ENCODE measurements at regions not wholly inside any gene's neighbourhood (a gene's known extent, or its start where the extent isn't known, plus 50 kb on each side); places are given as distances from the start of the nearest gene placed in this dataset.

- ChIA-PET CTCF (no interaction called here), POLR2A (no interaction called here)
- Mint-ChIP-seq H3K27me3 (no peaks in the 10 kb centered on the region), H3K9me3 (no peaks in the 10 kb centered on the region), H3K4me1 (no peaks in the 10 kb centered on the region), H3K27ac (no peak overlapping the region), H3K4me3 (no peak overlapping the region), H3K36me3 (ENCODE audit: low read depth) (no peaks in the 10 kb centered on the region)
- no peak for DNase-seq
Measured at GRCh38 chr3:181076558-181076957, 87.0 kb upstream of the DNAJC19 start.

GRCh38 chr3:181075098-181075497 lies 85.6 kb upstream of the DNAJC19 start:
- Mint-ChIP-seq H3K36me3 (ENCODE audit: low read depth) (no peaks in the 10 kb centered on the region), H3K27ac (no peak overlapping the region), H3K4me1 (no peaks in the 10 kb centered on the region), H3K4me3 (no peak overlapping the region), H3K9me3 (no peaks in the 10 kb centered on the region), H3K27me3 (no peaks in the 10 kb centered on the region)
- POLR2A ChIA-PET, result no interaction called here
- CTCF ChIA-PET, result no interaction called here
- DNase-seq, result no peak

- Mint-ChIP-seq H3K4me3 (no peak overlapping the region), H3K4me1 (no peaks in the 10 kb centered on the region), H3K36me3 (ENCODE audit: low read depth) (no peaks in the 10 kb centered on the region), H3K27ac (no peak overlapping the region), H3K27me3 (no peaks in the 10 kb centered on the region), H3K9me3 (no peaks in the 10 kb centered on the region)
- ChIA-PET CTCF (interaction anchor here (0.6 kb wide), 1 partner anchor 16 kb away, joined by 5 read pairs; no protein-coding TSS in a partner anchor), POLR2A (interaction anchor here (0.7 kb wide), 1 partner anchor 1611 kb away, joined by 7 read pairs; no protein-coding TSS in a partner anchor)
- no peak for DNase-seq
Measured at GRCh38 chr3:181066143-181067087, 76.9 kb upstream of the DNAJC19 start.

GRCh38 chr3:181056136-181056732 lies 66.7 kb upstream of the DNAJC19 start:
- Mint-ChIP-seq H3K27ac (no peak overlapping the region), H3K9me3 (no peaks in the 10 kb centered on the region), H3K4me3 (no peak overlapping the region), H3K27me3 (no peaks in the 10 kb centered on the region), H3K36me3 (ENCODE audit: low read depth) (no peaks in the 10 kb centered on the region), H3K4me1 (no peaks in the 10 kb centered on the region)
- POLR2A ChIA-PET, result no interaction called here
- CTCF ChIA-PET, result no interaction called here
- no peak for DNase-seq

DNA sequence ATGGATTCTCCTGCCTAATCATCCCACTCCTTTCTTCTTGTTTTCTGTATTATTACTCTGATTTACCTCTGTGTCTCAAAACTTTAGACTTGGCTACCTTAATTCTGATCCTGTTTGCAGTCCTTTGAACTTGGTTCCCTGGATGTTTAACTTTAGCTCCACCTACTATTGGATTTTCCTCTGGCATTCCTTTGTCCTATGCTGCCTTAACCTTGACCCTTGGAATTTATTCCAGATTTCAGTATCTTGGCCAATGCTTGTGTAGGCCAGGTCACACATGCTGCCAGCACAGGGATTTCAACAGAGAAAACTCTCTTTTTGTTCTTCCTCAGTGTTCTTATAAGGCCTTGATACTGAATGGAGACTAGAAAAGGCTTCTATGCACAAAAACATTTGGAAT lies 65.0 kb upstream of the DNAJC19 start:
- no peak overlapping the region for H3K27ac Mint-ChIP-seq
- no peaks in the 10 kb centered on the region for H3K4me1 Mint-ChIP-seq
- CTCF ChIA-PET, result no interaction called here

DNA sequence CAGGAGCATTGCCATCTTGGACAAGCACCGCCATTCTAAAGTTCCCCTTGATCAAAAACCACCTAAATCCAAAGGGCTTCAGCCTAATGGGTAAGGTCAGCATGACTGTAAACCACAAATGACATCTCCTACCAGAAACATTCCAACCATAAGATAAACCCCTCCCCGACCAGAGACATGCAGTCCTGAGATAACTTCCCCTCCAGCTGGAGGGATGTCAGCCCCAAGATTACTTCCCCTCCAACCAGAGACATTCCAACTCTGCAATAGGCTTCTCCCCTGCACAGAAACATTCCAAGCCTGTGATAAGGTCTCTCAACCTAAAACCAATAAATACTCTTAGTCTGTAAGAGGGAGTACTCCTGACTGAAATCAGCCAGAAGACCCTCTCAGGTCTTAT lies 62.7 kb upstream of the DNAJC19 start:
- H3K27me3 Mint-ChIP-seq, result no peaks in the 10 kb centered on the region
- POLR2A ChIA-PET, result no interaction called here

More for the DNA sequence above, 65.0 kb upstream of the DNAJC19 start:
- POLR2A ChIA-PET, result no interaction called here
- no peaks in the 10 kb centered on the region for H3K27me3 Mint-ChIP-seq
- H3K4me3 Mint-ChIP-seq, result no peak overlapping the region
- H3K9me3 Mint-ChIP-seq, result no peaks in the 10 kb centered on the region
- no peak for DNase-seq
- no peaks in the 10 kb centered on the region for H3K36me3 Mint-ChIP-seq (ENCODE audit: low read depth)

DNA sequence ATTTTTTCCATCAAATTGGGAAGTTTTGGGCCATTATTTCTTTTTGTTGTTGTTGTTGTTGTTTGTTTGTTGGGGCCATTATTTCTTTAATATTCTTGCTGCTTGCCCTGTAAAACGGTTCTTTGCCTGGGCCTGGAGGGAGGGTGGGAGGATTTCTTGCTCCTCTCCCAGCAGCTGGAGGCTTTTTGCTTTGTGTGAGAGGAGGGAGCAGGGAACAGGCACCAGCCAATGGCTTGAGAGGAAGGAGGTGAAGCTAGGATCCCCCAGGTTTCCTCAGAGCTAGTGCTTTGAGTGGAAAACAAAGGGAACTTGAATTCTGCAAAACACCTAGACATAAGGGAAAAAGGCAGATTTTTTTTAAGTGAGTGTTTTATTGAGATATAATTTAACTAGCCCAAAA lies 61.2 kb upstream of the DNAJC19 start:
- no peaks in the 10 kb centered on the region for H3K4me1 Mint-ChIP-seq

More for the DNA sequence above, 62.7 kb upstream of the DNAJC19 start:
- H3K27ac Mint-ChIP-seq, result no peak overlapping the region
- H3K4me1 Mint-ChIP-seq, result no peaks in the 10 kb centered on the region
- no peak overlapping the region for H3K4me3 Mint-ChIP-seq
- H3K9me3 Mint-ChIP-seq, result no peaks in the 10 kb centered on the region
- CTCF ChIA-PET, result no interaction called here
- no peak for DNase-seq
- H3K36me3 Mint-ChIP-seq (ENCODE audit: low read depth), result no peaks in the 10 kb centered on the region

DNA sequence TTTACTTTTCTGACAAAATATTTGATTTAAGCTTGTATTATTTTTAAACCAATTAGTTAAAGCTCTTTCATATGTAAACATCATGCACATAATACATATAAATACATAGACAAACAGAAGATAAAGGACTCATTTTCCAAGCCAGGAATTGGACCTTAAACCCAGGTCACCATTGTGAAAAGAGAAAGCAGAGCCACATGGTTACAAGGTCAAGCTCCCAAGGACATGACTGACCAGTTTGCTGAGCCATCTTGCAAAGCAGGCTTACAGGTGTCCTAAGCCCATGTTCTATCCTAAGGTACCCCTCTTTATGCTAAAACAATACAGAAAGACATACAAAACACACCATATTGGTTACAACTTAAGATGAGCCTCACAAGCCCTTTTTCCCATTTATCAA lies 50.5 kb upstream of the DNAJC19 start:
- DNase-seq, result no peak
- ChIA-PET POLR2A (no interaction called here), CTCF (no interaction called here)
- Mint-ChIP-seq H3K27me3 (no peaks in the 10 kb centered on the region), H3K27ac (no peak overlapping the region), H3K36me3 (ENCODE audit: low read depth) (no peaks in the 10 kb centered on the region), H3K4me1 (no peaks in the 10 kb centered on the region), H3K9me3 (peaks cover 8% of the 10 kb centered on the region), H3K4me3 (no peak overlapping the region)

More for the DNA sequence above, 61.2 kb upstream of the DNAJC19 start:
- Mint-ChIP-seq H3K27me3 (no peaks in the 10 kb centered on the region), H3K4me3 (no peak overlapping the region), H3K9me3 (peaks cover 3% of the 10 kb centered on the region), H3K27ac (no peak overlapping the region), H3K36me3 (ENCODE audit: low read depth) (no peaks in the 10 kb centered on the region)
- no peak for DNase-seq
- CTCF ChIA-PET, result no interaction called here
- POLR2A ChIA-PET, result no interaction called here
